Transverse colon (tissue), 4 donors: ENCODE measurements at regions not wholly inside any gene's neighbourhood (a gene's known extent, or its start where the extent isn't known, plus 50 kb on each side); places are given as distances from the start of the nearest gene placed in this dataset.

Experiments
- EP300 ChIP-seq: sonication (generic); formaldehyde crosslinking; IDR thresholded peaks from one replicate; pipeline ENCODE4 v1.6.1; 2017; ENCODE audit warnings: antibody characterized with exemption, low read depth
- POLR2A ChIP-seq: fragments of 450-650 bp; IDR thresholded peaks from one replicate; pipeline ENCODE4 v1.6.1; 2016; ENCODE audit warnings: antibody characterized with exemption, mild to moderate bottlenecking, moderate library complexity
- POLR2AphosphoS5 ChIP-seq, 3 donors: sonication (generic); formaldehyde crosslinking; IDR thresholded peaks; one replicate each; pipeline ENCODE4 v1.6.1; 2016; ENCODE audit warnings: antibody characterized with exemption in 3 of 3
- TF ChIP-seq, protein P1 (sequence below), 5 experiments: fragments of 200-600 bp in 3 of 5; fragments of 450-650 bp in 2 of 5; sonication (generic) in 3 of 5; IDR thresholded peaks; 1 replicate in 2 of 5; 2 replicates in 3 of 5; pipeline ENCODE4 v1.5.1; 2016 to 2017; ENCODE audit warnings: antibody characterized with exemption in 5 of 5, inconsistent platforms in 3 of 5, mild to moderate bottlenecking in 2 of 5, moderate library complexity in 1 of 5

GRCh38 chr2:16261791-16262190 lies 321.4 kb downstream of the MYCN start:
- TF ChIP-seq, protein P1, sequence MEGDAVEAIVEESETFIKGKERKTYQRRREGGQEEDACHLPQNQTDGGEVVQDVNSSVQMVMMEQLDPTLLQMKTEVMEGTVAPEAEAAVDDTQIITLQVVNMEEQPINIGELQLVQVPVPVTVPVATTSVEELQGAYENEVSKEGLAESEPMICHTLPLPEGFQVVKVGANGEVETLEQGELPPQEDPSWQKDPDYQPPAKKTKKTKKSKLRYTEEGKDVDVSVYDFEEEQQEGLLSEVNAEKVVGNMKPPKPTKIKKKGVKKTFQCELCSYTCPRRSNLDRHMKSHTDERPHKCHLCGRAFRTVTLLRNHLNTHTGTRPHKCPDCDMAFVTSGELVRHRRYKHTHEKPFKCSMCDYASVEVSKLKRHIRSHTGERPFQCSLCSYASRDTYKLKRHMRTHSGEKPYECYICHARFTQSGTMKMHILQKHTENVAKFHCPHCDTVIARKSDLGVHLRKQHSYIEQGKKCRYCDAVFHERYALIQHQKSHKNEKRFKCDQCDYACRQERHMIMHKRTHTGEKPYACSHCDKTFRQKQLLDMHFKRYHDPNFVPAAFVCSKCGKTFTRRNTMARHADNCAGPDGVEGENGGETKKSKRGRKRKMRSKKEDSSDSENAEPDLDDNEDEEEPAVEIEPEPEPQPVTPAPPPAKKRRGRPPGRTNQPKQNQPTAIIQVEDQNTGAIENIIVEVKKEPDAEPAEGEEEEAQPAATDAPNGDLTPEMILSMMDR (IDR thresholded peaks at IDR 0.05) = no peak
- no peak for TF ChIP-seq EP300
- TF ChIP-seq POLR2AphosphoS5 (IDR thresholded peaks at IDR 0.05) = no peak
- no peak for TF ChIP-seq POLR2A
